Neutrophil (primary cell): ENCODE measurements at regions not wholly inside any gene's neighbourhood (a gene's known extent, or its start where the extent isn't known, plus 50 kb on each side); places are given as distances from the start of the nearest gene placed in this dataset.

Experiments used
- H3K27ac ChIP-seq: fragments of 200-600 bp; sonication (generic); 2 replicates; pipeline ENCODE4 v1.5.1; 2016; ENCODE audit warnings: mild to moderate bottlenecking, moderate library complexity
- H3K27me3 ChIP-seq: fragments of 200-600 bp; sonication (generic); 2 replicates; pipeline ENCODE4 v1.6.0; 2016; ENCODE audit warnings: mild to moderate bottlenecking
- H3K36me3 ChIP-seq: fragments of 200-600 bp; sonication (generic); 2 replicates; pipeline ENCODE4 v1.5.1; 2017
- H3K4me1 ChIP-seq, 2 experiments: fragments of 200-600 bp in 1 of 2; sonication (generic) in 1 of 2; 1 replicate in 1 of 2; 2 replicates in 1 of 2; pipeline versions ENCODE4 v1.5.1 to v1.6.1; 2013 to 2016; ENCODE audit warnings: low read depth in 1 of 2, low read length in 1 of 2, mild to moderate bottlenecking in 1 of 2, moderate library complexity in 1 of 2; ENCODE audit not compliant: control insufficient read depth in 1 of 2, insufficient read depth in 1 of 2
- H3K4me3 ChIP-seq, 2 experiments: fragments of 200-600 bp in 1 of 2; sonication (generic) in 1 of 2; 1 replicate in 1 of 2; 2 replicates in 1 of 2; pipeline ENCODE4 v1.5.1; 2013 to 2016; ENCODE audit warnings: low read depth in 1 of 2, low read length in 1 of 2, mild to moderate bottlenecking in 1 of 2, moderate library complexity in 1 of 2
- H3K9me3 ChIP-seq: fragments of 200-600 bp; sonication (generic); 2 replicates; pipeline ENCODE4 v1.5.1; 2016
- TF ChIP-seq, protein P1 (sequence below): fragments of 200-600 bp; sonication (generic); IDR thresholded peaks from 2 replicates; pipeline ENCODE4 v1.5.1; 2016; ENCODE audit warnings: antibody characterized with exemption

DNA sequence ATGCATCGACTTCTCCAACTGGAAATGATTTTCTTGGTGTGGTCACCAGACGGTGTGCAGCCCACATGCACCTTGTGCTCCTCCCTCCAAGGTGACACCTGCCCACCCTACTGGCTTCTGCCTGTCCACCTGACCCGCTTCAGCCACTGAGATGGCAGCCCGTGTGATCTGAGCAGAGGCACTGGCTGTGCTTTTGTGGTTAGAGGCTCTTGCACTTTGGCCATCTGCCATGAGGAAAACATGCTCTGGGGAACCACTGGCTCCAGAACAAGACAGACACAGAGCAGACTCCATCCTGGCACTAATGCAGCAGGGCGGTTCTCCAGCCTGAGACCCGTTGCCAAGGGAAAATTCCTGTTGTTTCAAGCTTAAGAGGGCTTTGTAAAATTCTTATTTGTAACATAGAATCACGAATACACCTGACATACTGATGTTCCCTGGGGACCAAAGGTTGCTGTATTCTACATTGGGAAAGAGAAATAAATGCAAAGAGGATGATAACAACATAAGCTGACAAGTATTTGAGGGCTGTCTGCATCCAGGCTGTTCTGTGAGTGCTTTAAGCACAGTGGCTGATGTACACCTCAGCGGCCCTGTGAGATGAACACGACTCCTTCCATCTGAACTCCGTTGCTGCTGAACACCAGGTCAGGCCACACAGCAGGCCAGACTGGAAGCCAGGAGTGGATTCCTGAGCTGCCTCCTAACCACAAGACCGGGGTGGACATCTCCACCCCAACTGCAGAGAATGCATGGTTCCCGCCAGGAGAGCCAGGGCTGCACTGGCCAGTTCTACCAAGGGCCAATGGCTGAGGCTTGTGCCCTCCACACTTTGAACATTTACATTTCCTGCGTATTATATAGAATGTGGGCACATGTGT, 820.4 kb downstream of the GALR1 start:
- Histone ChIP-seq H3K9me3 (no peaks in the 10 kb centered on the region), H3K4me1 (no peaks in the 10 kb centered on the region), H3K36me3 (no peaks in the 10 kb centered on the region), H3K4me3 (no peak overlapping the region), H3K27me3 (peaks cover 18% of the 10 kb centered on the region), H3K27ac (no peak overlapping the region)
- TF ChIP-seq, protein P1, sequence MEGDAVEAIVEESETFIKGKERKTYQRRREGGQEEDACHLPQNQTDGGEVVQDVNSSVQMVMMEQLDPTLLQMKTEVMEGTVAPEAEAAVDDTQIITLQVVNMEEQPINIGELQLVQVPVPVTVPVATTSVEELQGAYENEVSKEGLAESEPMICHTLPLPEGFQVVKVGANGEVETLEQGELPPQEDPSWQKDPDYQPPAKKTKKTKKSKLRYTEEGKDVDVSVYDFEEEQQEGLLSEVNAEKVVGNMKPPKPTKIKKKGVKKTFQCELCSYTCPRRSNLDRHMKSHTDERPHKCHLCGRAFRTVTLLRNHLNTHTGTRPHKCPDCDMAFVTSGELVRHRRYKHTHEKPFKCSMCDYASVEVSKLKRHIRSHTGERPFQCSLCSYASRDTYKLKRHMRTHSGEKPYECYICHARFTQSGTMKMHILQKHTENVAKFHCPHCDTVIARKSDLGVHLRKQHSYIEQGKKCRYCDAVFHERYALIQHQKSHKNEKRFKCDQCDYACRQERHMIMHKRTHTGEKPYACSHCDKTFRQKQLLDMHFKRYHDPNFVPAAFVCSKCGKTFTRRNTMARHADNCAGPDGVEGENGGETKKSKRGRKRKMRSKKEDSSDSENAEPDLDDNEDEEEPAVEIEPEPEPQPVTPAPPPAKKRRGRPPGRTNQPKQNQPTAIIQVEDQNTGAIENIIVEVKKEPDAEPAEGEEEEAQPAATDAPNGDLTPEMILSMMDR = no peak

DNA sequence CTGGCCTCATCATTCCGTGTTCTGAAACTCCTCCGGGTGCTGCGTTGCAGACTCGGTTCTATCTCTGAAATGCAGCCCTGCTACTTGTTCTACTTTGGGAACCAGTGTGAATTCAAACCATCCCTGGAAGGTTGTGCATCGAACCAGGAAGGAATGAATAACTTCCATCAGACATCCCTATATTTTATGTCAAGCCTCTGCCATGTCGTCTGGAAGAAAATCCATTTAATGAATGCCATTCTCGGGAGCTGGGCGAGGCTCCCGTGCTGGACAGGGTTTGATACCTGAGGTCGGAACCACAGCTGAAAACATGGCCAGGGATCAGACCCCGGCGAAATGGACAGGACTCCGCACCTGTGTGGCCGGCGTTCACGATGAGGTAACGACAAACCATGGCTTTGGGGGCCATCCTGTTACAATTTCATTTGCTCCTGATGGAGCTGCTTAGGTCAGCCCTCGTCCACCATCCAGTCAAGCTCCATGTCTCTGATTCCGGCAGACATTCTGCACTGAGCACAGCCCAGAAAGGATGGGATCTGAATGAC, 821.6 kb downstream of the GALR1 start:
- Histone ChIP-seq H3K4me3 (no peak overlapping the region), H3K27me3 (peaks cover 22% of the 10 kb centered on the region), H3K36me3 (no peaks in the 10 kb centered on the region), H3K9me3 (no peaks in the 10 kb centered on the region), H3K4me1 (no peaks in the 10 kb centered on the region), H3K27ac (no peak overlapping the region)
- TF ChIP-seq, protein P1 = no peak

DNA sequence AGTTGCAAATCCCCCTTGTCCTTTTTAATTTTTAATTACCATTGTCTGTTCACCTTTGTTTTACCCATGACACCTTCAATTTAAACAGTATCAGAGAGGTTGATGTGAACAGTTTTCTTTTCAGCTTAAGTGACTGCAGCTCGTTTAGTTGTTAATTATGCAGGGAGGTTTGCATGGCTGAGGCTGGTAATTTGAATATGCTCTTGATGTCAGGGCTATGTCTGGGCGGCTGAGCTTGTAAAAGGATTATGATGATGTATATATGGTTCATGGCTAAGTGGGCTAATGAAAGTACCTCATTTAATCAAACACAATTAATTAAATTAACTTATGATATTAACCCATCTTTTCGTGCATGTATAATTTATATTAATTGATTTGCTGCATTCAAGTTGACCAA, 822.1 kb downstream of the GALR1 start:
- peaks cover 22% of the 10 kb centered on the region for H3K27me3 ChIP-seq
- TF ChIP-seq, protein P1 = no peak

DNA sequence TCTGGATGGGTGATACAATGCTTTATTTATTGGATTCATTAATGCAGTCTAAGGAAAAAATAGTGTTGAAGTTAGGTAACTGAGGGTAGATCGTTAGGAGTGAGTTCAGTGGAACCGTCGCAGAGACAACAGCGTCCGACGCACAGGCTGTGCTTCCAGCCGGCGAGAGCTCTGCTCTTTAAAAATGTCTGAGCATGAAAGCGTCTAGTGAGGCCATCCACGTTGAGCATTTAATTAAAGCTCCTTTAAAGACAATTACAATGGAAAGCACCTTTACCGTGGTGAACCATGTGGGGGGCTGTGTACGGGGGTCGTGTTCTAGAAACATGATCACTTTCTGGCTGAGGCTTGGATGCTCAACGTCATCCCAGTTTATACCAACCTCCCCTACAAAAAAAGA, 822.7 kb downstream of the GALR1 start:
- H3K4me1 ChIP-seq = no peaks in the 10 kb centered on the region
- no peak overlapping the region for H3K4me3 ChIP-seq
- TF ChIP-seq, protein P1 = no peak
- no peaks in the 10 kb centered on the region for H3K9me3 ChIP-seq
- H3K27ac ChIP-seq = no peak overlapping the region
- H3K36me3 ChIP-seq = no peaks in the 10 kb centered on the region
- H3K27me3 ChIP-seq = peaks cover 22% of the 10 kb centered on the region

More for the DNA sequence above, 822.1 kb downstream of the GALR1 start:
- Histone ChIP-seq H3K27ac (no peak overlapping the region), H3K4me1 (no peaks in the 10 kb centered on the region), H3K36me3 (no peaks in the 10 kb centered on the region), H3K4me3 (no peak overlapping the region), H3K9me3 (no peaks in the 10 kb centered on the region)

DNA sequence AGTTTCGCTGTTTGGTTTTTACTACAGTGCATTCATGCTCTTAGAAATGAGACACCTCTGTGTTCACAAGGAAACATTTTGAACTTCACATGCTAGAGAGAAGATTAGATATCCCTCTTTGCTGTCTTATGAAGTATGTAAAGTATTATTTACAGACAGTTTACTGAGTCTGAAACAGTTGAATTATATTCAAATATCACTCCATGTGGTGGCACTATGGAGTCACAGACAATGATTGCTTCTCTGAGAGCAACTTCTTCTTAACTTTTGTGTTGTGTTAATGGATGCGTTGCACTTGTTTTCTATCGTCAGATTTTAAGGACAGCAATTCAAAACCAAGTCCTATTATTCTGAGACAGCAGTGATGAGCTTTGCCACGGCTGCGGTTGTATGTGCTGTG, 823.6 kb downstream of the GALR1 start:
- Histone ChIP-seq H3K4me3 (no peak overlapping the region), H3K36me3 (no peaks in the 10 kb centered on the region), H3K27me3 (peaks cover 22% of the 10 kb centered on the region), H3K27ac (no peak overlapping the region), H3K4me1 (no peaks in the 10 kb centered on the region), H3K9me3 (no peaks in the 10 kb centered on the region)
- TF ChIP-seq, protein P1 = no peak
